Endothelial cell of umbilical vein (primary cell): ENCODE measurements at regions not wholly inside any gene's neighbourhood (a gene's known extent, or its start where the extent isn't known, plus 50 kb on each side); places are given as distances from the start of the nearest gene placed in this dataset.

Experiments
- BruUV-seq: library from RNA; stranded (reverse); fragments of 400-500 nt; replicated peaks from 2 replicates; lab custom pipeline; 2021; lab: Mats Ljungman, UMichigan
- CTCF ChIA-PET: fragments of 300-600, 350-600 bp; sonication (Branson Sonifier 250); formaldehyde crosslinking; loops from one replicate; lab custom pipeline; 2021; ENCODE audit warnings: antibody characterized with exemption, inconsistent platforms; lab: Charles Lee
- POLR2A ChIA-PET: fragments of 300-600, 350-600 bp; sonication (Branson Sonifier 250); formaldehyde crosslinking; loops from one replicate; lab custom pipeline; 2021; ENCODE audit warnings: antibody characterized with exemption, inconsistent platforms; lab: Charles Lee
- DNase-seq: peaks from one replicate; pipeline ENCODE4 v3.0.0-alpha.2; 2011; ENCODE audit warnings: low read depth, low spot score
- FAIRE-seq: peaks from 2 replicates; lab custom pipeline; 2011; peaks lifted over from hg19 to GRCh38; lab: Jason Lieb, UNC
- H2AFZ ChIP-seq: 2 replicates; pipeline ENCODE4 v1.6.0; 2012; ENCODE audit warnings: low read depth, low read length, control low read depth, inconsistent platforms
- H3K27ac ChIP-seq: 2 replicates; pipeline ENCODE4 v1.5.1; 2011; ENCODE audit warnings: low read depth, mild to moderate bottlenecking, control low read depth, low read length, moderate library complexity; ENCODE audit not compliant: insufficient read depth
- H3K27me3 ChIP-seq, 2 experiments: 2 replicates each; pipeline versions ENCODE4 v1.6.0 to v1.6.1; 2011; ENCODE audit warnings: low read length in 2 of 2, mixed read lengths in 1 of 2; ENCODE audit not compliant: control insufficient read depth in 2 of 2, insufficient read depth in 2 of 2
- H3K36me3 ChIP-seq, 2 experiments: 2 replicates in 1 of 2; 3 replicates in 1 of 2; pipeline ENCODE4 v1.5.1; 2011; ENCODE audit warnings: low read length in 2 of 2, mild to moderate bottlenecking in 1 of 2, moderate library complexity in 1 of 2; ENCODE audit not compliant: control insufficient read depth in 2 of 2, insufficient read depth in 2 of 2; ENCODE audit errors: extremely low read depth in 1 of 2
- H3K4me1 ChIP-seq: 3 replicates; pipeline ENCODE4 v1.5.1; 2011; ENCODE audit warnings: mild to moderate bottlenecking, low read length; ENCODE audit not compliant: control insufficient read depth, insufficient read depth; ENCODE audit errors: extremely low read depth
- H3K4me2 ChIP-seq: 2 replicates; pipeline ENCODE4 v1.6.1; 2011; ENCODE audit warnings: low read length, control low read depth, mixed read lengths; ENCODE audit not compliant: insufficient read depth
- H3K4me3 ChIP-seq, 3 experiments: fragments of 200-600 bp in 1 of 3; sonication (generic), shearing (Covaris generic) in 1 of 3; replicated peaks in 1 of 3; 2 replicates each; pipeline ENCODE4 v1.5.1; 2011 to 2016; ENCODE audit warnings: control low read depth in 3 of 3, low read length in 3 of 3, mild to moderate bottlenecking in 2 of 3, inconsistent platforms in 1 of 3, low read depth in 1 of 3, moderate library complexity in 1 of 3; ENCODE audit not compliant: insufficient read depth in 1 of 3
- H3K79me2 ChIP-seq: 2 replicates; pipeline ENCODE4 v1.6.0; 2012; ENCODE audit warnings: low read length, inconsistent platforms; ENCODE audit not compliant: control insufficient read depth, insufficient read depth
- H3K9ac ChIP-seq: replicated peaks from 2 replicates; pipeline ENCODE3; 2011; ENCODE audit warnings: low read length, control low read depth; ENCODE audit not compliant: insufficient read depth; ENCODE audit errors: extremely low read depth
- H3K9me1 ChIP-seq: replicated peaks from 3 replicates; pipeline ENCODE4 v1.6.0; 2011; ENCODE audit warnings: mild to moderate bottlenecking, low read length; ENCODE audit not compliant: control insufficient read depth, insufficient read depth; ENCODE audit errors: extremely low read depth
- H3K9me3 ChIP-seq: replicated peaks from 2 replicates; pipeline ENCODE4 v1.5.1; 2012; ENCODE audit warnings: low read length, inconsistent platforms; ENCODE audit not compliant: control insufficient read depth, insufficient read depth
- H4K20me1 ChIP-seq: replicated peaks from 2 replicates; pipeline ENCODE3; 2011; ENCODE audit warnings: mild to moderate bottlenecking, low read length; ENCODE audit not compliant: control insufficient read depth, insufficient read depth; ENCODE audit errors: extremely low read depth
- EZH2 ChIP-seq: IDR thresholded peaks from 2 replicates; pipeline ENCODE4 v1.6.1; 2012; ENCODE audit warnings: borderline replicate concordance, low read depth, mild to moderate bottlenecking, moderate library complexity, low read length, inconsistent platforms; ENCODE audit not compliant: severe bottlenecking
- FOS ChIP-seq: IDR thresholded peaks from 2 replicates; pipeline ENCODE4 v1.6.1; 2011; ENCODE audit warnings: mild to moderate bottlenecking, low read length, moderate library complexity, borderline replicate concordance; ENCODE audit not compliant: insufficient read depth
- GATA2 ChIP-seq: IDR thresholded peaks from 2 replicates; pipeline ENCODE4 v1.7.0; 2011; ENCODE audit warnings: low read depth, mild to moderate bottlenecking, moderate library complexity, mixed read lengths, low read length; ENCODE audit not compliant: insufficient read length, insufficient read depth
- JUN ChIP-seq: IDR thresholded peaks from 2 replicates; pipeline ENCODE4 v1.6.1; 2011; ENCODE audit warnings: borderline replicate concordance, low read depth; ENCODE audit not compliant: insufficient read length, insufficient read depth
- MAX ChIP-seq: IDR thresholded peaks from 2 replicates; pipeline ENCODE4 v1.6.1; 2011; ENCODE audit not compliant: insufficient read depth, insufficient read length
- MYC ChIP-seq: IDR thresholded peaks from one replicate; pipeline ENCODE4 v1.6.1; 2011; ENCODE audit warnings: mild to moderate bottlenecking, low read depth, low read length
- POLR2A ChIP-seq: IDR thresholded peaks from 2 replicates; pipeline ENCODE4 v1.6.1; 2012; ENCODE audit warnings: low read depth, mild to moderate bottlenecking, control low read depth, low read length
- POLR2AphosphoS5 ChIP-seq: IDR thresholded peaks from 2 replicates; pipeline ENCODE4 v1.6.1; 2012; ENCODE audit warnings: low read depth, mild to moderate bottlenecking, control low read depth, low read length, moderate library complexity; ENCODE audit not compliant: insufficient read depth
- dilution Hi-C: fragments of 300-500 bp; cut with MboI; formaldehyde crosslinking; loops from one replicate; pipeline ENCODE4 v1.15.0; 2019; ENCODE audit warnings: low sequenced_read_pairs; ENCODE audit not compliant: extremely low pct_ligation_motif_present
- intact Hi-C: fragments of 100-400 bp; cut with micrococcal nuclease; formaldehyde crosslinking; loops from one replicate; pipeline ENCODE4 v1.10.0; 2022
- TF ChIP-seq, protein P1 (sequence below), 2 donors: IDR thresholded peaks; 1 replicate in 1 of 2; 2 replicates in 1 of 2; pipeline ENCODE4 v1.5.1; 2011; ENCODE audit warnings: low read length in 2 of 2, mild to moderate bottlenecking in 2 of 2, moderate library complexity in 2 of 2, control low read depth in 1 of 2, inconsistent platforms in 1 of 2, low read depth in 1 of 2; ENCODE audit not compliant: insufficient read depth in 1 of 2; ENCODE audit errors: extremely low read depth in 1 of 2

GRCh38 chr4:179285696-179286095 lies 1843.5 kb upstream of the AGA start:
- no peak for FAIRE-seq
- H3K27me3 ChIP-seq, result no peaks in the 10 kb centered on the region
- H3K27ac ChIP-seq, result no peak overlapping the region
- H3K4me3 ChIP-seq, result no peak overlapping the region
- no peaks in the 10 kb centered on the region for H3K79me2 ChIP-seq
- H3K9me3 ChIP-seq, result peaks cover 2% of the 10 kb centered on the region
- BruUV-seq, result no TSS peak
- TF ChIP-seq, protein P1, sequence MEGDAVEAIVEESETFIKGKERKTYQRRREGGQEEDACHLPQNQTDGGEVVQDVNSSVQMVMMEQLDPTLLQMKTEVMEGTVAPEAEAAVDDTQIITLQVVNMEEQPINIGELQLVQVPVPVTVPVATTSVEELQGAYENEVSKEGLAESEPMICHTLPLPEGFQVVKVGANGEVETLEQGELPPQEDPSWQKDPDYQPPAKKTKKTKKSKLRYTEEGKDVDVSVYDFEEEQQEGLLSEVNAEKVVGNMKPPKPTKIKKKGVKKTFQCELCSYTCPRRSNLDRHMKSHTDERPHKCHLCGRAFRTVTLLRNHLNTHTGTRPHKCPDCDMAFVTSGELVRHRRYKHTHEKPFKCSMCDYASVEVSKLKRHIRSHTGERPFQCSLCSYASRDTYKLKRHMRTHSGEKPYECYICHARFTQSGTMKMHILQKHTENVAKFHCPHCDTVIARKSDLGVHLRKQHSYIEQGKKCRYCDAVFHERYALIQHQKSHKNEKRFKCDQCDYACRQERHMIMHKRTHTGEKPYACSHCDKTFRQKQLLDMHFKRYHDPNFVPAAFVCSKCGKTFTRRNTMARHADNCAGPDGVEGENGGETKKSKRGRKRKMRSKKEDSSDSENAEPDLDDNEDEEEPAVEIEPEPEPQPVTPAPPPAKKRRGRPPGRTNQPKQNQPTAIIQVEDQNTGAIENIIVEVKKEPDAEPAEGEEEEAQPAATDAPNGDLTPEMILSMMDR (IDR thresholded peaks at IDR 0.05; ENCODE audit: extremely low read depth in 1 of 2, insufficient read depth in 1 of 2, low read depth in 1 of 2, low read length in 2 of 2), result no peak
- TF ChIP-seq POLR2A (no peak), POLR2AphosphoS5 (no peak), GATA2 (no peak), MYC (no peak), MAX (no peak), JUN (no peak), FOS (no peak), EZH2 (no peak)
- no peaks in the 10 kb centered on the region for H4K20me1 ChIP-seq
- dilution Hi-C loops (no loop called here), intact Hi-C loops (no loop called here)
- CTCF ChIA-PET, result no interaction called here
- DNase-seq, result no peak
- H2AFZ ChIP-seq, result no peak overlapping the region
- POLR2A ChIA-PET, result no interaction called here
- no peaks in the 10 kb centered on the region for H3K9me1 ChIP-seq
- H3K36me3 ChIP-seq, result no peaks in the 10 kb centered on the region
- no peak overlapping the region for H3K4me2 ChIP-seq
- H3K4me1 ChIP-seq, result no peaks in the 10 kb centered on the region
- H3K9ac ChIP-seq, result no peak overlapping the region
